IMR-90 (cell line): ENCODE measurements at regions not wholly inside any gene's neighbourhood (a gene's known extent, or its start where the extent isn't known, plus 50 kb on each side); places are given as distances from the start of the nearest gene placed in this dataset.

Source experiments
- ATAC-seq: fragments of 200-7000 bp; cut with Tn5 transposase; 2 replicates; pipeline ENCODE4 v1.9.1; 2020; ENCODE audit warnings: low read depth, mild to moderate bottlenecking, moderate library complexity
- BruUV-seq: library from RNA; stranded (reverse); fragments of 400-500 nt; replicated peaks from 2 replicates; lab custom pipeline; 2021; lab: Mats Ljungman, UMichigan
- CTCF ChIA-PET: fragments of 300-600 bp; formaldehyde crosslinking; extraction: SDS; loops from one replicate; lab custom pipeline; 2021; ENCODE audit warnings: antibody characterized with exemption; lab: Yijun Ruan, JAX
- POLR2A ChIA-PET: fragments of 300-600 bp; sonication (Branson Sonifier 250); formaldehyde crosslinking; loops from one replicate; lab custom pipeline; 2022; ENCODE audit warnings: antibody characterized with exemption; ENCODE audit not compliant: unreplicated experiment; lab: Charles Lee
- DNase-seq: peaks from one replicate; pipeline ENCODE4 v3.0.0; 2013
- H2AFZ ChIP-seq: replicated peaks from 2 replicates; pipeline ENCODE3; 2013; ENCODE audit warnings: low read length, mild to moderate bottlenecking; ENCODE audit not compliant: poor library complexity
- H2AK5ac ChIP-seq: 2 replicates; pipeline ENCODE4 v1.6.1; 2013; ENCODE audit warnings: low read depth, low read length, inconsistent platforms
- H2AK9ac ChIP-seq: replicated peaks from 2 replicates; pipeline ENCODE3; 2013; ENCODE audit warnings: mild to moderate bottlenecking, low read depth, low read length, moderate library complexity; ENCODE audit not compliant: poor library complexity
- H2BK120ac ChIP-seq: 2 replicates; pipeline ENCODE4 v1.6.1; 2013; ENCODE audit warnings: low read depth, low read length, inconsistent platforms
- H2BK15ac ChIP-seq: 3 replicates; pipeline ENCODE4 v1.6.1; 2013; ENCODE audit warnings: low read depth, low read length, inconsistent platforms
- H2BK20ac ChIP-seq: 2 replicates; pipeline ENCODE4 v1.6.1; 2013; ENCODE audit warnings: low read depth, mild to moderate bottlenecking, inconsistent platforms, low read length, moderate library complexity
- H2BK5ac ChIP-seq: 2 replicates; pipeline ENCODE4 v1.6.1; 2013; ENCODE audit warnings: mild to moderate bottlenecking, low read depth, low read length, inconsistent platforms; ENCODE audit not compliant: poor library complexity, severe bottlenecking
- H3K14ac ChIP-seq: replicated peaks from 2 replicates; pipeline ENCODE4 v1.6.1; 2013; ENCODE audit warnings: low read depth, low read length, inconsistent platforms
- H3K18ac ChIP-seq: 2 replicates; pipeline ENCODE4 v1.6.1; 2013; ENCODE audit warnings: low read depth, low read length, control low read depth
- H3K23ac ChIP-seq: 2 replicates; pipeline ENCODE4 v1.6.1; 2013; ENCODE audit warnings: low read depth, low read length, inconsistent platforms
- H3K27ac ChIP-seq: 2 replicates; pipeline ENCODE4 v1.5.1; 2013; ENCODE audit warnings: mild to moderate bottlenecking, control low read depth, low read length; ENCODE audit not compliant: insufficient read depth
- H3K27me3 ChIP-seq: 2 replicates; pipeline ENCODE4 v1.6.1; 2013; ENCODE audit warnings: low read length; ENCODE audit not compliant: control insufficient read depth, insufficient read depth
- H3K36me3 ChIP-seq: 2 replicates; pipeline ENCODE4 v1.6.1; 2013; ENCODE audit warnings: low read length, mixed read lengths; ENCODE audit not compliant: control insufficient read depth, insufficient read depth
- H3K4ac ChIP-seq: 2 replicates; pipeline ENCODE4 v1.6.1; 2013; ENCODE audit warnings: low read depth, low read length, inconsistent platforms
- H3K4me1 ChIP-seq: 2 replicates; pipeline ENCODE4 v1.6.1; 2013; ENCODE audit warnings: low read length, mixed read lengths; ENCODE audit not compliant: control insufficient read depth, insufficient read depth
- H3K4me2 ChIP-seq: 2 replicates; pipeline ENCODE4 v1.6.1; 2013; ENCODE audit warnings: low read depth, mild to moderate bottlenecking, control low read depth, low read length, moderate library complexity
- H3K4me3 ChIP-seq: 2 replicates; pipeline ENCODE4 v1.5.1; 2013; ENCODE audit warnings: low read depth, mild to moderate bottlenecking, control low read depth, low read length, moderate library complexity; ENCODE audit not compliant: insufficient read depth
- H3K56ac ChIP-seq: 2 replicates; pipeline ENCODE4 v1.6.1; 2013; ENCODE audit warnings: low read length, inconsistent platforms; ENCODE audit not compliant: insufficient read depth; ENCODE audit errors: extremely low read depth
- H3K79me1 ChIP-seq, 2 experiments: 2 replicates each; pipeline ENCODE4 v1.6.1; 2013; ENCODE audit warnings: low read length in 2 of 2, inconsistent platforms in 1 of 2, low read depth in 1 of 2
- H3K9ac ChIP-seq: 2 replicates; pipeline ENCODE4 v1.6.1; 2013; ENCODE audit warnings: low read depth, low read length, control low read depth
- H3K9me1 ChIP-seq: 2 replicates; pipeline ENCODE4 v1.6.1; 2013; ENCODE audit warnings: low read length, inconsistent platforms; ENCODE audit not compliant: insufficient read depth
- H3K9me3 ChIP-seq: 2 replicates; pipeline ENCODE4 v1.6.1; 2013; ENCODE audit warnings: low read length; ENCODE audit not compliant: control insufficient read depth, insufficient read depth
- H4K20me1 ChIP-seq: 2 replicates; pipeline ENCODE4 v1.6.1; 2013; ENCODE audit warnings: low read length, inconsistent platforms; ENCODE audit not compliant: insufficient read depth
- H4K5ac ChIP-seq: 2 replicates; pipeline ENCODE4 v1.6.1; 2013; ENCODE audit warnings: mild to moderate bottlenecking, low read depth, low read length, control low read depth
- H4K8ac ChIP-seq, 2 experiments: 2 replicates each; pipeline ENCODE4 v1.6.1; 2013; ENCODE audit warnings: low read depth in 2 of 2, low read length in 2 of 2, control low read depth in 1 of 2, inconsistent platforms in 1 of 2
- H4K91ac ChIP-seq: 2 replicates; pipeline ENCODE4 v1.6.1; 2013; ENCODE audit warnings: low read depth, low read length, inconsistent platforms; ENCODE audit not compliant: insufficient read depth
- USF2 ChIP-seq: fragments of 150-350 bp; IDR thresholded peaks from 2 replicates; pipeline ENCODE4 v1.6.1; 2017; ENCODE audit warnings: mild to moderate bottlenecking, antibody characterized with exemption, low read length, low read depth
- WGBS, 2 experiments: methylation state at CpG; one replicate each; pipeline versions ENCODE4 v1.1.5 to v1.1.7; 2013; ENCODE audit warnings: missing lambda C conversion rate in 2 of 2; ENCODE audit not compliant: insufficient read length in 1 of 2; ENCODE audit errors: extremely low coverage in 2 of 2; 5-methylcytosine and 5-hydroxymethylcytosine counted together
- dilution Hi-C: fragments of 300-500 bp; cut with HindIII; formaldehyde crosslinking; loops from one replicate; pipeline ENCODE4 v1.14.3; 2018; ENCODE audit warnings: low sequenced_read_pairs; ENCODE audit not compliant: unreplicated experiment
- in situ Hi-C: fragments of 300-500 bp; cut with MboI; formaldehyde crosslinking; loops from 3 replicates; pipeline ENCODE4 v1.14.3; 2019; ENCODE audit warnings: low sequenced_read_pairs, inconsistent platforms, mixed read lengths
- intact Hi-C: fragments of 100-400 bp; cut with micrococcal nuclease; formaldehyde crosslinking; loops from 2 replicates; pipeline ENCODE4 v1.10.0; 2022

- H3K27ac ChIP-seq: no peak overlapping the region
- in situ Hi-C loops: loop anchor here (25.0 kb wide), 1 partner anchor 366 kb away; the partner anchor contains the start of gene B3GALT2
Observed at GRCh38 chr1:193553564-193553963, 367.2 kb upstream of the B3GALT2 start.

More at GRCh38 chr1:193553564-193553963, 367.2 kb upstream of the B3GALT2 start:
- no peak overlapping the region for H4K5ac ChIP-seq
- no peaks in the 10 kb centered on the region for H3K9me3 ChIP-seq
- CTCF ChIA-PET: no interaction called here
- no peak overlapping the region for H3K4ac ChIP-seq
- intact Hi-C loops (no loop called here), dilution Hi-C loops (no loop called here)
- no peak for TF ChIP-seq USF2
- H3K18ac ChIP-seq: no peak overlapping the region
- no peak overlapping the region for H3K4me3 ChIP-seq
- no peaks in the 10 kb centered on the region for H3K79me1 ChIP-seq
- H3K36me3 ChIP-seq: no peaks in the 10 kb centered on the region
- peaks cover 1% of the 10 kb centered on the region; the same call in 1 of the 2 replicates for H3K9me1 ChIP-seq
- H2BK120ac ChIP-seq: no peak overlapping the region
- WGBS, 2 experiments: no CpG with 5 or more reads among the region's 2 CpGs
- H2BK20ac ChIP-seq: no peak overlapping the region
- BruUV-seq: no TSS peak
- H4K91ac ChIP-seq: no peak overlapping the region
- H2AK5ac ChIP-seq: no peak overlapping the region
- POLR2A ChIA-PET: no interaction called here
- no peak for DNase-seq
- ATAC-seq: no peak
- no peaks in the 10 kb centered on the region for H3K27me3 ChIP-seq
- H2AK9ac ChIP-seq: no peak overlapping the region
- H3K4me2 ChIP-seq: no peak overlapping the region
- H2AFZ ChIP-seq: no peak overlapping the region
- no peak overlapping the region for H3K56ac ChIP-seq
- no peak overlapping the region for H2BK5ac ChIP-seq
- no peak overlapping the region for H4K8ac ChIP-seq
- H3K14ac ChIP-seq: no peak overlapping the region
- no peak overlapping the region for H2BK15ac ChIP-seq
- H3K4me1 ChIP-seq: peaks cover under 1% of the 10 kb centered on the region; the same call in 1 of the 2 replicates
- no peak overlapping the region for H3K9ac ChIP-seq
- H4K20me1 ChIP-seq: no peaks in the 10 kb centered on the region
- no peak overlapping the region for H3K23ac ChIP-seq
